NB4 (cell line): ENCODE measurements at regions not wholly inside any gene's neighbourhood (a gene's known extent, or its start where the extent isn't known, plus 50 kb on each side); places are given as distances from the start of the nearest gene placed in this dataset.

Source experiments
- CTCF ChIP-seq: IDR thresholded peaks from one replicate; pipeline ENCODE4 v1.5.1; 2012; ENCODE audit warnings: low read depth, low read length
- POLR2A ChIP-seq: IDR thresholded peaks from 2 replicates; pipeline ENCODE4 v1.6.1; 2011; ENCODE audit warnings: mild to moderate bottlenecking; ENCODE audit not compliant: insufficient read length; ENCODE audit errors: extremely low read depth

DNA sequence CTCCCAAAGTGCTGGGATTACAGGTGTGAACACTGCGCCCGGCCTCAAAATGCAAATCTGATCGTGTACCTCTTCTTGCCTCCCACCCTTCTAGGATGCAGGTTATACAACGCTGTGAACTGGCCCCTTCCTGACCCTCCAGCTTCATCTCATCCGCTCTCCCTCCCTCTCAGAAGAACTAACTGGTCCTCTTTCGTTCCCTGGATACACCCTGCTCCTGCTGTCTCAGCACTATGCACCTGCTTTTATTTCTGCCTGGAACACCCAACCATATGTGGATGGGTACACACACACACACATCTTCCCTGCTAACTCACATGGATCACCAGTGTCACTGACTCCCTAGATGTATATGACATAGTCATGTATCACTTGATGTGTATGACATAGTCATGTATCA is 56.1 kb upstream of the VASH1 start:
- no peak for TF ChIP-seq CTCF
- no peak for TF ChIP-seq POLR2A
